HEK293 (cell line): ENCODE measurements at regions not wholly inside any gene's neighbourhood (a gene's known extent, or its start where the extent isn't known, plus 50 kb on each side); places are given as distances from the start of the nearest gene placed in this dataset.
"Not testable (repeated sequence)": the region's sequence is repeated elsewhere in the genome, so short reads cannot be mapped to it uniquely, and the experiment has no call there.

Experiments used
- CTCF ChIA-PET: fragments of 350-600 bp; formaldehyde crosslinking; extraction: SDS; loops from one replicate; lab custom pipeline; 2021; ENCODE audit warnings: antibody characterized with exemption; lab: Yijun Ruan, JAX
- POLR2A ChIA-PET: fragments of 300-600 bp; formaldehyde crosslinking; extraction: SDS; loops from one replicate; lab custom pipeline; 2020; ENCODE audit warnings: antibody characterized with exemption, inconsistent platforms; lab: Yijun Ruan, JAX
- H3K27ac ChIP-seq: fragments of 200-500 bp; sonication (Bioruptor generic); 2 replicates; pipeline ENCODE4 v1.5.1; 2014; ENCODE audit warnings: low read depth, low read length, control low read depth, inconsistent platforms; ENCODE audit errors: extremely low read depth
- H3K36me3 ChIP-seq, 2 experiments: fragments of 200-500 bp in 1 of 2; sonication (Bioruptor generic) in 1 of 2; 1 replicate in 1 of 2; 2 replicates in 1 of 2; pipeline ENCODE4 v1.5.1; 2014 to 2017; ENCODE audit warnings: inconsistent platforms in 2 of 2, low read length in 2 of 2; ENCODE audit not compliant: control insufficient read depth in 2 of 2, insufficient read depth in 1 of 2
- H3K4me1 ChIP-seq: fragments of 200-500 bp; sonication (Bioruptor generic); 2 replicates; pipeline ENCODE4 v1.5.1; 2014; ENCODE audit warnings: mild to moderate bottlenecking, low read length, inconsistent platforms; ENCODE audit not compliant: control insufficient read depth, insufficient read depth
- H3K4me3 ChIP-seq: 2 replicates; pipeline ENCODE4 v1.5.1; 2011; ENCODE audit warnings: low read depth, mild to moderate bottlenecking, control low read depth, low read length, moderate library complexity
- H3K9me3 ChIP-seq: fragments of 200-500 bp; sonication (Bioruptor generic); 2 replicates; pipeline ENCODE4 v1.5.1; 2014; ENCODE audit warnings: low read depth, low read length, inconsistent platforms; ENCODE audit not compliant: control insufficient read depth, insufficient read depth
- ZBTB8A ChIP-seq: fragments of 450-650 bp; formaldehyde crosslinking; IDR thresholded peaks from 2 replicates; pipeline ENCODE4 v1.5.1; 2016; ENCODE audit warnings: missing biosample characterization, missing genetic modification characterization
- ZNF394 ChIP-seq: fragments of 450-650 bp; formaldehyde crosslinking; IDR thresholded peaks from 2 replicates; pipeline ENCODE4 v1.5.1; 2016; ENCODE audit warnings: missing biosample characterization, missing genetic modification characterization, mild to moderate bottlenecking, moderate library complexity, borderline replicate concordance
- ZNF555 ChIP-seq: fragments of 450-650 bp; formaldehyde crosslinking; conservative IDR thresholded peaks from 2 replicates; pipeline ENCODE4 v1.5.1; 2017; ENCODE audit warnings: missing biosample characterization, mild to moderate bottlenecking, missing genetic modification characterization, inconsistent platforms
- ZNF623 ChIP-seq: fragments of 450-650 bp; formaldehyde crosslinking; IDR thresholded peaks from 2 replicates; pipeline ENCODE4 v1.5.1; 2016; ENCODE audit warnings: missing biosample characterization, missing genetic modification characterization
- ZNF654 ChIP-seq: fragments of 450-650 bp; formaldehyde crosslinking; IDR thresholded peaks from 2 replicates; pipeline ENCODE4 v1.5.1; 2016; ENCODE audit warnings: low read depth, missing biosample characterization, missing genetic modification characterization
- ZXDB ChIP-seq: fragments of 450-650 bp; formaldehyde crosslinking; IDR thresholded peaks from 2 replicates; pipeline ENCODE4 v1.5.1; 2016; ENCODE audit warnings: missing biosample characterization, missing genetic modification characterization
- TF ChIP-seq, protein P1 (sequence below): fragments of 450-650 bp; formaldehyde crosslinking; IDR thresholded peaks from 2 replicates; pipeline ENCODE4 v1.5.1; 2016; ENCODE audit warnings: missing biosample characterization, missing genetic modification characterization

DNA sequence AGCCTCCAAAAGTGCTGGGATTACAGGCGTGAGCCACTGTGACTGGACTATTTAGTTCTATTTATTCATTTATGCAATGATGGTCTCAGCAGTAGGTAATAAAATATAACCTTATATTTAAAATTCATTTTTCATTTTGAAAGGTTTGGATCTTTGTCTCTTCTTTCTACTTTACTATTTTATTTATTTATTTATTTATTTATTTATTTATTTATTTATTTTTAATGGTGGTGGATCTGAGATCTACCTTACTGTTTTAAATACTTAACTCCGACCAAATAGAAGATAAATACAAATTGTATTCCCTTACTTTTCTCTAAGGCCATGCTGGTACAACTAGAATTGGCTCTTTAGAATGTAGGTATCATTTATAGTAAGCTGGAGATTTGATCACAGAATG lies 159.9 kb upstream of the NBPF19 start (continued):
- TF ChIP-seq ZNF555 = peak; percentile 32
- TF ChIP-seq ZNF623 (tag by site-specific recombination) = peak; percentile 38
- 0 out of 2 replicates have a peak, but pooled peaks have one; percentile 18 for TF ChIP-seq ZXDB
- 0 out of 2 replicates have a peak, but pooled peaks have one; percentile 19 for TF ChIP-seq ZBTB8A
- peak; percentile 57; the same call in 1 of the 2 replicates for TF ChIP-seq ZNF394 (tag by site-specific recombination)
- 0 out of 2 replicates have a peak, but pooled peaks have one; percentile 12 for TF ChIP-seq ZNF654 (tag by site-specific recombination)
- TF ChIP-seq, protein P1, sequence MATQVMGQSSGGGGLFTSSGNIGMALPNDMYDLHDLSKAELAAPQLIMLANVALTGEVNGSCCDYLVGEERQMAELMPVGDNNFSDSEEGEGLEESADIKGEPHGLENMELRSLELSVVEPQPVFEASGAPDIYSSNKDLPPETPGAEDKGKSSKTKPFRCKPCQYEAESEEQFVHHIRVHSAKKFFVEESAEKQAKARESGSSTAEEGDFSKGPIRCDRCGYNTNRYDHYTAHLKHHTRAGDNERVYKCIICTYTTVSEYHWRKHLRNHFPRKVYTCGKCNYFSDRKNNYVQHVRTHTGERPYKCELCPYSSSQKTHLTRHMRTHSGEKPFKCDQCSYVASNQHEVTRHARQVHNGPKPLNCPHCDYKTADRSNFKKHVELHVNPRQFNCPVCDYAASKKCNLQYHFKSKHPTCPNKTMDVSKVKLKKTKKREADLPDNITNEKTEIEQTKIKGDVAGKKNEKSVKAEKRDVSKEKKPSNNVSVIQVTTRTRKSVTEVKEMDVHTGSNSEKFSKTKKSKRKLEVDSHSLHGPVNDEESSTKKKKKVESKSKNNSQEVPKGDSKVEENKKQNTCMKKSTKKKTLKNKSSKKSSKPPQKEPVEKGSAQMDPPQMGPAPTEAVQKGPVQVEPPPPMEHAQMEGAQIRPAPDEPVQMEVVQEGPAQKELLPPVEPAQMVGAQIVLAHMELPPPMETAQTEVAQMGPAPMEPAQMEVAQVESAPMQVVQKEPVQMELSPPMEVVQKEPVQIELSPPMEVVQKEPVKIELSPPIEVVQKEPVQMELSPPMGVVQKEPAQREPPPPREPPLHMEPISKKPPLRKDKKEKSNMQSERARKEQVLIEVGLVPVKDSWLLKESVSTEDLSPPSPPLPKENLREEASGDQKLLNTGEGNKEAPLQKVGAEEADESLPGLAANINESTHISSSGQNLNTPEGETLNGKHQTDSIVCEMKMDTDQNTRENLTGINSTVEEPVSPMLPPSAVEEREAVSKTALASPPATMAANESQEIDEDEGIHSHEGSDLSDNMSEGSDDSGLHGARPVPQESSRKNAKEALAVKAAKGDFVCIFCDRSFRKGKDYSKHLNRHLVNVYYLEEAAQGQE (tag by site-specific recombination) = peak; percentile 45; the same call in 1 of the 2 replicates

GRCh38 chr1:149320971-149321731 lies 153.7 kb upstream of the NBPF19 start:
- H3K27ac ChIP-seq, CTCF ChIA-PET, H3K9me3 ChIP-seq, H3K4me3 ChIP-seq, H3K36me3 ChIP-seq, POLR2A ChIA-PET, H3K4me1 ChIP-seq: not testable (repeated sequence)

DNA sequence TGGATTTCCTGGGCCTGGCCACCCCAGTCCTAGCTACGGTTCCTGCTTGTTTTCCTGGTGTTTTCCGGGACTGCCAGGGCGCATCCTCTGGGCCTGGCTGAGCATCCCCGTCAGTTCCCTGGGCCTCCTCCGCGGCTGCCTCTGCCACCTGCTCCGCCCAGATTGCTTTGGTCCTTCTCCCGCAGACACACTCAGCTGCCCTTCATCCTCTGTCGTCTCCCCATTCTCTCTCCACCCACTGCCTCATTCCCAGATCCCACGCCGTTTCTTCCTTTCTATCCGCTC lies 153.2 kb upstream of the NBPF19 start:
- H3K36me3 ChIP-seq, CTCF ChIA-PET, H3K27ac ChIP-seq, POLR2A ChIA-PET, H3K4me3 ChIP-seq, H3K9me3 ChIP-seq, H3K4me1 ChIP-seq: not testable (repeated sequence)

- H3K4me1 ChIP-seq, H3K9me3 ChIP-seq, H3K4me3 ChIP-seq, POLR2A ChIA-PET, CTCF ChIA-PET, H3K27ac ChIP-seq, H3K36me3 ChIP-seq: not testable (repeated sequence)
Observed at GRCh38 chr1:149330081-149330335, 144.8 kb upstream of the NBPF19 start.

DNA sequence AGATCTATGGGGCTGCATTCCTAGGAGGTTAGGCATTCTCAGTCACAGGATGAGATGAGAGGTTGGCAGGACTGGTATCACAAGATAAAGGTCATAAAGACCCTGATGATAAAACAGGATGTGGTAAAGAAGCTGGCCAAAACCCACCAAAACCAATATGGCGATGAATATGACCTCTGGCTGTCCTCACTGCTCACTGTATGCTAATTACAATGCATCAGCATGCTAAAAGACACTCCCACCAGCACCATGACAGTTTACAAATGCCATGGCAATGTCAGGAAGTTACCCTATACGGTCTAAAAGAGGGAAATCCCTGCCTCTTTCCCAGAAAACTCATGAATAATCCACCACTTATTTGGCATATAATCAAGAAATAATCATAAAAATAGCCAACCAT lies 138.8 kb upstream of the NBPF19 start:
- CTCF ChIA-PET, H3K4me1 ChIP-seq, H3K9me3 ChIP-seq, H3K4me3 ChIP-seq, H3K27ac ChIP-seq, H3K36me3 ChIP-seq, POLR2A ChIA-PET: not testable (repeated sequence)

- POLR2A ChIA-PET, H3K4me3 ChIP-seq, H3K27ac ChIP-seq, H3K36me3 ChIP-seq, H3K9me3 ChIP-seq, H3K4me1 ChIP-seq, CTCF ChIA-PET: not testable (repeated sequence)
Observed at GRCh38 chr1:149338221-149338691, 136.6 kb upstream of the NBPF19 start.

DNA sequence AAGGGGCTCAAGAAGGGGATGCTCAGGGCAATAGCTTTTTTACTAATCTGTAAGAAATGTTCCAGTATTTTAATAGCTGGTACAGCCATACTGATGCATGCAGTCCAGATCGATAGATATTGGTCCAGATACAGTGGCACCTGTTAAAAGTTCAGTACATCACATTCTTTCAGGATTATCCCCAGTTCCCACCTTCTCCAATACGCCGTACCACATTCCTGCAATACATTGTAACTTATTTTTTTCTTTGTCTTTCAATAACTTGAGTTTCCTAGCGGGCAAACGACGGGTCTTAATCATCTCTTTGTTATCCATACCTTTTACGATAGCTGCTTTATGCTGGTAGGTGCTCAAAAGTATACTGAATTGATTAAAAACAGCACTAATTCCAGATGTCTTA lies 136.1 kb upstream of the NBPF19 start:
- H3K4me1 ChIP-seq, POLR2A ChIA-PET, H3K4me3 ChIP-seq, H3K9me3 ChIP-seq, H3K27ac ChIP-seq, CTCF ChIA-PET, H3K36me3 ChIP-seq: not testable (repeated sequence)

GRCh38 chr1:149349448-149349847 lies 125.4 kb upstream of the NBPF19 start:
- H3K4me3 ChIP-seq, H3K9me3 ChIP-seq, H3K4me1 ChIP-seq, POLR2A ChIA-PET, H3K27ac ChIP-seq, CTCF ChIA-PET, H3K36me3 ChIP-seq: not testable (repeated sequence)

- H3K36me3 ChIP-seq, H3K4me1 ChIP-seq, H3K27ac ChIP-seq, POLR2A ChIA-PET, CTCF ChIA-PET, H3K9me3 ChIP-seq, H3K4me3 ChIP-seq: not testable (repeated sequence)
Observed at GRCh38 chr1:149352205-149352604, 122.6 kb upstream of the NBPF19 start.
